Retinal pigment epithelial cell (primary cell): ENCODE measurements at regions not wholly inside any gene's neighbourhood (a gene's known extent, or its start where the extent isn't known, plus 50 kb on each side); places are given as distances from the start of the nearest gene placed in this dataset.

Source experiments
- DNase-seq: peaks from one replicate; pipeline ENCODE4 v3.0.0-alpha.2; 2010; ENCODE audit warnings: low read depth
- H3K4me3 ChIP-seq: 2 replicates; pipeline ENCODE4 v1.5.1; 2011; ENCODE audit warnings: mild to moderate bottlenecking, low read length, control low read depth, moderate library complexity
- CTCF ChIP-seq: conservative IDR thresholded peaks from 2 replicates; pipeline ENCODE4 v1.5.1; 2011; ENCODE audit warnings: low read depth, low read length, control low read depth, inconsistent platforms

GRCh38 chr12:68455691-68456345, 123.7 kb upstream of the MDM1 start:
- TF ChIP-seq CTCF, result no peak
- DNase-seq, result no peak
- H3K4me3 ChIP-seq, result no peak overlapping the region

GRCh38 chr12:68458866-68459265, 126.7 kb upstream of the MDM1 start:
- no peak overlapping the region for H3K4me3 ChIP-seq
- no peak for TF ChIP-seq CTCF
- DNase-seq, result no peak

GRCh38 chr12:68460236-68460635, 128.1 kb upstream of the MDM1 start:
- H3K4me3 ChIP-seq, result no peak overlapping the region
- no peak for TF ChIP-seq CTCF
- DNase-seq, result no peak

- no peak overlapping the region for H3K4me3 ChIP-seq
- no peak for TF ChIP-seq CTCF
- no peak for DNase-seq
These were observed 129.5 kb upstream of the MDM1 start for GRCh38 chr12:68461645-68462044.

- H3K4me3 ChIP-seq, result no peak overlapping the region
These were observed 130.6 kb upstream of the MDM1 start for GRCh38 chr12:68462803-68463202.

GRCh38 chr12:68465227-68465626, 133.1 kb upstream of the MDM1 start:
- DNase-seq, result no peak
- TF ChIP-seq CTCF, result no peak
- no peak overlapping the region for H3K4me3 ChIP-seq

More at GRCh38 chr12:68462803-68463202, 130.6 kb upstream of the MDM1 start:
- DNase-seq, result no peak
- TF ChIP-seq CTCF, result no peak

GRCh38 chr12:68467514-68467913, 135.4 kb upstream of the MDM1 start:
- DNase-seq, result no peak
- no peak for TF ChIP-seq CTCF
- no peak overlapping the region for H3K4me3 ChIP-seq
